ENCODE measurements at regions not wholly inside any gene's neighbourhood (a gene's known extent, or its start where the extent isn't known, plus 50 kb on each side); places are given as distances from the start of the nearest gene placed in this dataset.

GRCh38 chr3:174755833-174756829 is 103.0 kb upstream of the NAALADL2 start:
- H3K4me1 ChIP-seq (ENCODE audit: control insufficient read depth, low read depth, low read length): no peaks in the 10 kb centered on the region
- H3K4me3 ChIP-seq (ENCODE audit: low read length): no peak overlapping the region
- no peak overlapping the region for H3K9ac ChIP-seq (ENCODE audit: low read length)
- H3K36me3 ChIP-seq (ENCODE audit: control insufficient read depth, low read depth, low read length): no peaks in the 10 kb centered on the region
- H3K27ac ChIP-seq (ENCODE audit: low read length): no peak overlapping the region
- H3K9me3 ChIP-seq (ENCODE audit: control insufficient read depth, low read depth, low read length): no peaks in the 10 kb centered on the region
- H3K27me3 ChIP-seq (ENCODE audit: control insufficient read depth, insufficient read depth, low read length): no peaks in the 10 kb centered on the region

GRCh38 chr3:174758943-174759342 is 100.2 kb upstream of the NAALADL2 start:
- Histone ChIP-seq H3K27me3 (ENCODE audit: control insufficient read depth, insufficient read depth, low read length) (no peaks in the 10 kb centered on the region), H3K9ac (ENCODE audit: low read length) (no peak overlapping the region), H3K4me3 (ENCODE audit: low read length) (no peak overlapping the region), H3K4me1 (ENCODE audit: control insufficient read depth, low read depth, low read length) (no peaks in the 10 kb centered on the region), H3K9me3 (ENCODE audit: control insufficient read depth, low read depth, low read length) (no peaks in the 10 kb centered on the region), H3K27ac (ENCODE audit: low read length) (no peak overlapping the region), H3K36me3 (ENCODE audit: control insufficient read depth, low read depth, low read length) (no peaks in the 10 kb centered on the region)

- no peak overlapping the region for H3K9ac ChIP-seq (ENCODE audit: low read length)
- no peak overlapping the region for H3K4me3 ChIP-seq (ENCODE audit: low read length)
- no peaks in the 10 kb centered on the region for H3K9me3 ChIP-seq (ENCODE audit: control insufficient read depth, low read depth, low read length)
- no peaks in the 10 kb centered on the region for H3K36me3 ChIP-seq (ENCODE audit: control insufficient read depth, low read depth, low read length)
- no peaks in the 10 kb centered on the region for H3K4me1 ChIP-seq (ENCODE audit: control insufficient read depth, low read depth, low read length)
- H3K27me3 ChIP-seq (ENCODE audit: control insufficient read depth, insufficient read depth, low read length): no peaks in the 10 kb centered on the region
- no peak overlapping the region for H3K27ac ChIP-seq (ENCODE audit: low read length)
These were observed 91.7 kb upstream of the NAALADL2 start for GRCh38 chr3:174767406-174767805.

- Histone ChIP-seq H3K9me3 (ENCODE audit: control insufficient read depth, low read depth, low read length) (no peaks in the 10 kb centered on the region), H3K27ac (ENCODE audit: low read length) (no peak overlapping the region), H3K27me3 (ENCODE audit: control insufficient read depth, insufficient read depth, low read length) (no peaks in the 10 kb centered on the region), H3K36me3 (ENCODE audit: control insufficient read depth, low read depth, low read length) (no peaks in the 10 kb centered on the region), H3K9ac (ENCODE audit: low read length) (no peak overlapping the region), H3K4me1 (ENCODE audit: control insufficient read depth, low read depth, low read length) (no peaks in the 10 kb centered on the region), H3K4me3 (ENCODE audit: low read length) (no peak overlapping the region)
These were observed 91.2 kb upstream of the NAALADL2 start for GRCh38 chr3:174767853-174768382.

GRCh38 chr3:174769171-174769570 is 90.0 kb upstream of the NAALADL2 start:
- no peaks in the 10 kb centered on the region for H3K4me1 ChIP-seq (ENCODE audit: control insufficient read depth, low read depth, low read length)
- H3K27me3 ChIP-seq (ENCODE audit: control insufficient read depth, insufficient read depth, low read length): no peaks in the 10 kb centered on the region
- H3K36me3 ChIP-seq (ENCODE audit: control insufficient read depth, low read depth, low read length): no peaks in the 10 kb centered on the region
- H3K9me3 ChIP-seq (ENCODE audit: control insufficient read depth, low read depth, low read length): no peaks in the 10 kb centered on the region
- H3K27ac ChIP-seq (ENCODE audit: low read length): no peak overlapping the region
- no peak overlapping the region for H3K9ac ChIP-seq (ENCODE audit: low read length)
- no peak overlapping the region for H3K4me3 ChIP-seq (ENCODE audit: low read length)

GRCh38 chr3:174775603-174776002 is 83.5 kb upstream of the NAALADL2 start:
- Histone ChIP-seq H3K27me3 (ENCODE audit: control insufficient read depth, insufficient read depth, low read length) (no peaks in the 10 kb centered on the region), H3K9ac (ENCODE audit: low read length) (no peak overlapping the region), H3K9me3 (ENCODE audit: control insufficient read depth, low read depth, low read length) (no peaks in the 10 kb centered on the region), H3K36me3 (ENCODE audit: control insufficient read depth, low read depth, low read length) (no peaks in the 10 kb centered on the region), H3K27ac (ENCODE audit: low read length) (no peak overlapping the region), H3K4me1 (ENCODE audit: control insufficient read depth, low read depth, low read length) (no peaks in the 10 kb centered on the region), H3K4me3 (ENCODE audit: low read length) (no peak overlapping the region)

- Histone ChIP-seq H3K9me3 (ENCODE audit: control insufficient read depth, low read depth, low read length) (no peaks in the 10 kb centered on the region), H3K27ac (ENCODE audit: low read length) (no peak overlapping the region), H3K4me1 (ENCODE audit: control insufficient read depth, low read depth, low read length) (no peaks in the 10 kb centered on the region), H3K36me3 (ENCODE audit: control insufficient read depth, low read depth, low read length) (no peaks in the 10 kb centered on the region), H3K4me3 (ENCODE audit: low read length) (no peak overlapping the region), H3K27me3 (ENCODE audit: control insufficient read depth, insufficient read depth, low read length) (no peaks in the 10 kb centered on the region), H3K9ac (ENCODE audit: low read length) (no peak overlapping the region)
These were observed 83.0 kb upstream of the NAALADL2 start for GRCh38 chr3:174776123-174776522.

- no peaks in the 10 kb centered on the region for H3K36me3 ChIP-seq (ENCODE audit: control insufficient read depth, low read depth, low read length)
- no peak overlapping the region for H3K27ac ChIP-seq (ENCODE audit: low read length)
- no peaks in the 10 kb centered on the region for H3K27me3 ChIP-seq (ENCODE audit: control insufficient read depth, insufficient read depth, low read length)
- no peaks in the 10 kb centered on the region for H3K9me3 ChIP-seq (ENCODE audit: control insufficient read depth, low read depth, low read length)
- no peaks in the 10 kb centered on the region for H3K4me1 ChIP-seq (ENCODE audit: control insufficient read depth, low read depth, low read length)
- no peak overlapping the region for H3K9ac ChIP-seq (ENCODE audit: low read length)
- H3K4me3 ChIP-seq (ENCODE audit: low read length): no peak overlapping the region
These were observed 82.5 kb upstream of the NAALADL2 start for GRCh38 chr3:174776636-174777035.

GRCh38 chr3:174777813-174778212 is 81.3 kb upstream of the NAALADL2 start:
- H3K4me1 ChIP-seq (ENCODE audit: control insufficient read depth, low read depth, low read length): no peaks in the 10 kb centered on the region
- no peak overlapping the region for H3K27ac ChIP-seq (ENCODE audit: low read length)
- no peaks in the 10 kb centered on the region for H3K27me3 ChIP-seq (ENCODE audit: control insufficient read depth, insufficient read depth, low read length)
- H3K9ac ChIP-seq (ENCODE audit: low read length): no peak overlapping the region
- H3K36me3 ChIP-seq (ENCODE audit: control insufficient read depth, low read depth, low read length): no peaks in the 10 kb centered on the region
- H3K9me3 ChIP-seq (ENCODE audit: control insufficient read depth, low read depth, low read length): no peaks in the 10 kb centered on the region
- no peak overlapping the region for H3K4me3 ChIP-seq (ENCODE audit: low read length)

- no peaks in the 10 kb centered on the region for H3K36me3 ChIP-seq (ENCODE audit: control insufficient read depth, low read depth, low read length)
- no peak overlapping the region for H3K4me3 ChIP-seq (ENCODE audit: low read length)
These were observed 75.6 kb upstream of the NAALADL2 start for GRCh38 chr3:174783502-174783901.

GRCh38 chr3:174784206-174784934 is 74.8 kb upstream of the NAALADL2 start:
- no peak overlapping the region for H3K27ac ChIP-seq (ENCODE audit: low read length)
- H3K9me3 ChIP-seq (ENCODE audit: control insufficient read depth, low read depth, low read length): no peaks in the 10 kb centered on the region
- H3K4me3 ChIP-seq (ENCODE audit: low read length): no peak overlapping the region
- no peaks in the 10 kb centered on the region for H3K36me3 ChIP-seq (ENCODE audit: control insufficient read depth, low read depth, low read length)
- no peaks in the 10 kb centered on the region for H3K4me1 ChIP-seq (ENCODE audit: control insufficient read depth, low read depth, low read length)
- H3K27me3 ChIP-seq (ENCODE audit: control insufficient read depth, insufficient read depth, low read length): no peaks in the 10 kb centered on the region
- H3K9ac ChIP-seq (ENCODE audit: low read length): no peak overlapping the region

More at GRCh38 chr3:174783502-174783901, 75.6 kb upstream of the NAALADL2 start:
- H3K9ac ChIP-seq (ENCODE audit: low read length): no peak overlapping the region
- no peak overlapping the region for H3K27ac ChIP-seq (ENCODE audit: low read length)
- H3K4me1 ChIP-seq (ENCODE audit: control insufficient read depth, low read depth, low read length): no peaks in the 10 kb centered on the region
- H3K27me3 ChIP-seq (ENCODE audit: control insufficient read depth, insufficient read depth, low read length): no peaks in the 10 kb centered on the region
- no peaks in the 10 kb centered on the region for H3K9me3 ChIP-seq (ENCODE audit: control insufficient read depth, low read depth, low read length)
